Hepatocyte (in vitro differentiated cells): ENCODE measurements at regions not wholly inside any gene's neighbourhood (a gene's known extent, or its start where the extent isn't known, plus 50 kb on each side); places are given as distances from the start of the nearest gene placed in this dataset.

Experiments used
- DNase-seq: peaks from one replicate; pipeline ENCODE4 v3.0.0-alpha.2; 2016; ENCODE audit warnings: low spot score
- H2AFZ ChIP-seq: fragments of 200-600 bp; sonication (generic); 2 replicates; pipeline ENCODE4 v1.6.0; 2016; ENCODE audit warnings: antibody characterized with exemption, mild to moderate bottlenecking
- H3K27ac ChIP-seq: fragments of 200-600 bp; sonication (generic); 2 replicates; pipeline ENCODE4 v1.5.1; 2016; ENCODE audit warnings: mild to moderate bottlenecking
- H3K27me3 ChIP-seq: fragments of 200-600 bp; sonication (generic); 2 replicates; pipeline ENCODE4 v1.6.1; 2016
- H3K36me3 ChIP-seq: fragments of 200-600 bp; sonication (generic); replicated peaks from 2 replicates; pipeline ENCODE4 v1.5.1; 2016; ENCODE audit warnings: low read depth; ENCODE audit not compliant: insufficient read depth
- H3K4me1 ChIP-seq: fragments of 200-600 bp; sonication (generic); 2 replicates; pipeline ENCODE4 v1.5.1; 2016; ENCODE audit warnings: mild to moderate bottlenecking, moderate library complexity; ENCODE audit not compliant: insufficient read depth
- H3K4me2 ChIP-seq: fragments of 200-600 bp; sonication (generic); 2 replicates; pipeline ENCODE4 v1.6.0; 2016
- H3K4me3 ChIP-seq: fragments of 200-600 bp; sonication (generic); 2 replicates; pipeline ENCODE4 v1.5.1; 2016; ENCODE audit warnings: mild to moderate bottlenecking
- H3K79me2 ChIP-seq: fragments of 200-600 bp; sonication (generic); 2 replicates; pipeline ENCODE4 v1.6.0; 2017; ENCODE audit warnings: mild to moderate bottlenecking
- H3K9me2 ChIP-seq: fragments of 200-600 bp; sonication (generic); replicated peaks from 2 replicates; pipeline ENCODE4 v1.6.0; 2017; ENCODE audit warnings: mild to moderate bottlenecking; ENCODE audit not compliant: insufficient read depth
- H3K9me3 ChIP-seq: fragments of 200-600 bp; sonication (generic); 2 replicates; pipeline ENCODE4 v1.5.1; 2016; ENCODE audit warnings: low read depth, mild to moderate bottlenecking
- H4K20me1 ChIP-seq: fragments of 200-600 bp; sonication (generic); 2 replicates; pipeline ENCODE4 v1.6.0; 2016; ENCODE audit warnings: mild to moderate bottlenecking; ENCODE audit not compliant: insufficient read depth, poor library complexity, severe bottlenecking
- EZH2 ChIP-seq: fragments of 200-600 bp; sonication (generic); IDR thresholded peaks from 2 replicates; pipeline ENCODE4 v1.6.1; 2016; ENCODE audit warnings: antibody characterized with exemption, mild to moderate bottlenecking, borderline replicate concordance
- EZH2phosphoT487 ChIP-seq: fragments of 200-600 bp; sonication (generic); IDR thresholded peaks from one replicate; pipeline ENCODE4 v1.6.1; 2018; ENCODE audit warnings: antibody characterized with exemption, mild to moderate bottlenecking, low read depth, moderate library complexity; ENCODE audit not compliant: unreplicated experiment, severe bottlenecking
- WGBS: methylation state at CpG from one replicate; pipeline ENCODE4 v1.1.6; 2016; ENCODE audit warnings: low lambda C conversion rate; ENCODE audit errors: missing lambda C conversion rate; 5-methylcytosine and 5-hydroxymethylcytosine counted together
- TF ChIP-seq, protein P1 (sequence below): fragments of 200-600 bp; sonication (generic); IDR thresholded peaks from 2 replicates; pipeline ENCODE4 v1.5.1; 2016; ENCODE audit warnings: antibody characterized with exemption, mild to moderate bottlenecking; ENCODE audit not compliant: poor library complexity

DNA sequence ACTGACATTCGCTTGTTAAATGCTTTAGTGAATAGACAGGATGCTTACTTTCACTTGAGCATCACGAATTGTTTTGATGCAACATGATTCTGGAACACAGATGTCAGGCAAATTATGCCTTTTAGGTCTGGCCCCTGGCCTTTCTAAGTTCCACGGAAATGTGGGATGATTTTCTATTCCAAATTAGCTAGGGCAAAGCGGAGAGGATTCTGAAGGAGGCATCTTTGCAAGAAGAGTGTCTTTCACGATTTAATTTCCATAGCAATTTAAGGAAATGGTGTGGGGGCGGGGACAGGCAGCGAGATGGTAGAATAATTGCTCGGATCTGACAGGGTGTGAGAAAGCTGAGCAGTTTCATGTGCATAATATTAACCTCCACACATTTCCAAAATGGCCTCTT, 238.5 kb upstream of the KCNMB2 start:
- Histone ChIP-seq H3K27ac (no peak overlapping the region), H3K9me3 (no peaks in the 10 kb centered on the region), H3K4me1 (no peaks in the 10 kb centered on the region), H3K4me2 (no peak overlapping the region), H3K79me2 (no peaks in the 10 kb centered on the region), H3K36me3 (no peaks in the 10 kb centered on the region), H3K4me3 (no peak overlapping the region), H4K20me1 (no peaks in the 10 kb centered on the region), H2AFZ (no peak overlapping the region), H3K27me3 (no peaks in the 10 kb centered on the region), H3K9me2 (no peaks in the 10 kb centered on the region)
- TF ChIP-seq EZH2phosphoT487 (no peak), EZH2 (no peak)
- TF ChIP-seq, protein P1, sequence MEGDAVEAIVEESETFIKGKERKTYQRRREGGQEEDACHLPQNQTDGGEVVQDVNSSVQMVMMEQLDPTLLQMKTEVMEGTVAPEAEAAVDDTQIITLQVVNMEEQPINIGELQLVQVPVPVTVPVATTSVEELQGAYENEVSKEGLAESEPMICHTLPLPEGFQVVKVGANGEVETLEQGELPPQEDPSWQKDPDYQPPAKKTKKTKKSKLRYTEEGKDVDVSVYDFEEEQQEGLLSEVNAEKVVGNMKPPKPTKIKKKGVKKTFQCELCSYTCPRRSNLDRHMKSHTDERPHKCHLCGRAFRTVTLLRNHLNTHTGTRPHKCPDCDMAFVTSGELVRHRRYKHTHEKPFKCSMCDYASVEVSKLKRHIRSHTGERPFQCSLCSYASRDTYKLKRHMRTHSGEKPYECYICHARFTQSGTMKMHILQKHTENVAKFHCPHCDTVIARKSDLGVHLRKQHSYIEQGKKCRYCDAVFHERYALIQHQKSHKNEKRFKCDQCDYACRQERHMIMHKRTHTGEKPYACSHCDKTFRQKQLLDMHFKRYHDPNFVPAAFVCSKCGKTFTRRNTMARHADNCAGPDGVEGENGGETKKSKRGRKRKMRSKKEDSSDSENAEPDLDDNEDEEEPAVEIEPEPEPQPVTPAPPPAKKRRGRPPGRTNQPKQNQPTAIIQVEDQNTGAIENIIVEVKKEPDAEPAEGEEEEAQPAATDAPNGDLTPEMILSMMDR, result no peak
- 92% methylated on average over 8 of the region's 8 CpGs for WGBS
- no peak for DNase-seq

DNA sequence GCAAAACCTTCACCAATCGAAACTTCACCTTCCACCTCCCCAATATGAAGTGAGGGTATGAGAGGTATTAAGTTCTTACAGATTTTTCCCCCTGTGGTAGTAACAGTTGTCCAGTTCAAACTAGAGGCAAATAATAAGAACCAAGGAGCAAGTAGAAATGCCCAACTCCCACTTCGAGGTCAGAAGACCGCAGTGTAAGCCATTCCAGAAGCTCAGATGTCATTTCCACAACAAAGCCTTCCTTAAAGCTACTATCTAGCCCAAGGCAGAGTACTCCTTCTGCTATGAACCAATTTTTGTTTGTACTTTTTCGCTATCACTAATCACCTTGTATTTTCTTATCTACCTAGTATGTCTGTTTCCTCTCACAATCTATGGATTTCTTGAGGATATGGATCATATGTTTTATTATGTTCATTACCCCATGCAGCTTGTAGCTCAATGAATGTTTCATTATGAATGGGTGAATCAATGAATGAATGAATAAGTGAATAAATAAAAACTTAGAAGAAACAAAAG, 235.7 kb upstream of the KCNMB2 start:
- Histone ChIP-seq H3K79me2 (no peaks in the 10 kb centered on the region), H3K4me3 (no peak overlapping the region), H3K36me3 (no peaks in the 10 kb centered on the region), H3K27ac (no peak overlapping the region), H3K9me2 (no peaks in the 10 kb centered on the region), H3K4me2 (no peak overlapping the region), H3K27me3 (no peaks in the 10 kb centered on the region), H4K20me1 (no peaks in the 10 kb centered on the region), H2AFZ (no peak overlapping the region), H3K4me1 (no peaks in the 10 kb centered on the region), H3K9me3 (no peaks in the 10 kb centered on the region)
- 72% methylated on average over 4 of the region's 4 CpGs for WGBS
- TF ChIP-seq EZH2, result no peak
- TF ChIP-seq, protein P1, result no peak
- no peak for DNase-seq

DNA sequence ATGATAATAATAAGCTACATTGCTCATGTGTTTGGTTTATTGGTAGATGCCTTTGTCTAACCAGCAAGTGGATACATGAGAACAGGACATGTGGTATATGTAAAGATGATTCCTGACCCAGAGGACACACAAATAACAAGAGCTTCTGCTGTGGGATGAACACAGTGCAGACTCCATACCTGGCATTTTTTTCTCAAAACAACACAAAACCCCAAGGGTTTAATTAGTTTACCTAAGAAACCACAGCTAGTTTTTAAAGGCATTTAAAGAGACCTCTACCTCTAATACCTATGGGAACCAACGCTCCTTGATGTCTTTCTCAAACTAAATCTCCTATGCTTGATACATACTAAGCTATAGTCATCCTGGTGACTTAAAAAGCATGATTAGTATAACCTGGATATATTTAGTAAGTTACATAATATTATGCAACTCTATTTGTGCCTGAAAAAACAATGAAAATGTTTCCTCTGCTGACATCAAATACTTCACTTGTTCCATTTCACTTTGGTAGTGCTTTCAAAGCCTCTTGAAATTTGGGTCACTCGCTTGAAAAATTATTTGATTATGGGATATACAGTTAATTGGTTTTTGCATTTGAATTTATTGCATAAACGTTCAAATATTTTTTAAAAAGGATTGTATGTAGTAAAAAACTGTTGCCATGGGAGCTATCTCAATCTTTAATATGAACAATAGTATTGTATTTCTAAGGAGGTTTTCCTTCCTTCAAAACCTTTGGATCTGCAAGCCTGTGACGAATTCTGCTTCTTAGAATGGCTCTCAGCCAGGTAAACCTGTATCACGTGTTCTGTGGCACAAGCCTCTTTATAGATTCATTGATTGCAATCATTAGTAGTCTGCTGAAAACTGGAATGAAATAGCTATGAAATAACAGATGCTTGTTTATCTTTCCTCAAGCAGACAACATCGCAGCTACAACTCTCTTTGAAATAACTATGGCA, 233.0 kb upstream of the KCNMB2 start:
- H3K4me1 ChIP-seq, result no peaks in the 10 kb centered on the region
- no peaks in the 10 kb centered on the region for H3K9me2 ChIP-seq
- H3K9me3 ChIP-seq, result no peaks in the 10 kb centered on the region
- H3K27me3 ChIP-seq, result no peaks in the 10 kb centered on the region
- H3K79me2 ChIP-seq, result no peaks in the 10 kb centered on the region
- H3K4me3 ChIP-seq, result no peak overlapping the region
- WGBS, result 84% methylated on average over 6 of the region's 6 CpGs
- no peaks in the 10 kb centered on the region for H3K36me3 ChIP-seq
- H3K27ac ChIP-seq, result no peak overlapping the region
- DNase-seq, result no peak
- no peaks in the 10 kb centered on the region for H4K20me1 ChIP-seq
- TF ChIP-seq, protein P1, result no peak
- no peak for TF ChIP-seq EZH2phosphoT487
- TF ChIP-seq EZH2, result no peak
- H3K4me2 ChIP-seq, result no peak overlapping the region
- H2AFZ ChIP-seq, result no peak overlapping the region
